ENCODE measurements at regions not wholly inside any gene's neighbourhood (a gene's known extent, or its start where the extent isn't known, plus 50 kb on each side); places are given as distances from the start of the nearest gene placed in this dataset.
"Not testable (repeated sequence)": the region's sequence is repeated elsewhere in the genome, so short reads cannot be mapped to it uniquely, and the experiment has no call there.

DNA sequence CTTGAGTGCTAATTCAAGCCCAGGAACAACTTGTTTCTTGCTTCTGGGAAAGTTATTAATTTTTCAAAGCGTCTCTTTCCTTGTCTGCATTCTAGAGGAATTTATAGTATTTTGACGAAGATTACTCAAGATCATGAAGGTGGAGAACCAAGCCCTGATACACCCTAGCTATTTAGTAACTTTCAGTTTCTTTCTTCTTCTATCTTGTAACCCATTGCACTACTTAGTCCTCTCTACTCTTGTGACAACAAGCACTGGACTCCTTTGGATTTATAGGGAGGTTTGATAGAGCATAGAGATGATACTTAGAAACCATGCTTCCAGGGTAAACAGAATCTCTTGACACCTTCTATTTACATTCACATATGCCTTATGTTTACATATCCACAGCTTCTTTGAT, 203.3 kb upstream of the GRM7 start:
- DNase-seq, result no peak

DNA sequence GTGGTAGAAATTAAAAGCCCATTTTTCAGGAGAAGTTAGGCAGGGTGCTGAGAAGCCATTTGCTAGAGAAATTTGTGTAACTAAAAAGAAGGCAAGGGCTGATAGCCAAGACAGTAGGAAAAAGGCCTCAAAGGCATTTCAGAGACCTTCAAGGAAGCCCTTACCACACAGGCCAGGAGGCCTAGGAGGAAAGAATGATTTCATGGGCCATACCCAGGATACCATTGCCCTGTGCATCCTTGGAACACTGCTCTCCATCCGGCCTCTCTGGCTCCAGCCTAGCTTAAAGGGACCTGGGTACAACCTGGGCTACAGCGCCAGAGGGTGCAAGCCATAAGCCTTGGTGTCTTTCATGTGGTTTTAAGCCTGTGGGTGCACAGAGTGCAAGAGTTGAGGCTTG, 193.6 kb upstream of the GRM7 start:
- DNase-seq, result no peak

DNA sequence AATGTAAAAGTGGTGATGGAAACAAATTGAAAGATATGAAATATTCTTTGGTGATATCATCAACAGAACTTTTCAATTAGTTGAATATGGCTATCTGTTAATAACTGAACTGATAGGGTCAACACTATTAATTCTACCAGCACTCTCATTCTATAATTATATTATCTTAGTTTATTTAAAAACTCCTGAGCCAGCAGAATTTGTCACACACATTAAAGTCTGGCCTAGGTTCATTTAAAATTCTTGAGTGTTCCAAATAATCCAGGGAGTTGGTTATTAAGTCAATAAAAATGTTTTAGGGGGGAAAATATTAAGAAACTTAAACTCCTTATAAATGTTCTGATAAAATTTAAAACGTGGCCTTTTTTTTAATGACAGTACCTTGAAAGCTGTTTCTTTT, 189.6 kb upstream of the GRM7 start:
- DNase-seq, result no peak

DNA sequence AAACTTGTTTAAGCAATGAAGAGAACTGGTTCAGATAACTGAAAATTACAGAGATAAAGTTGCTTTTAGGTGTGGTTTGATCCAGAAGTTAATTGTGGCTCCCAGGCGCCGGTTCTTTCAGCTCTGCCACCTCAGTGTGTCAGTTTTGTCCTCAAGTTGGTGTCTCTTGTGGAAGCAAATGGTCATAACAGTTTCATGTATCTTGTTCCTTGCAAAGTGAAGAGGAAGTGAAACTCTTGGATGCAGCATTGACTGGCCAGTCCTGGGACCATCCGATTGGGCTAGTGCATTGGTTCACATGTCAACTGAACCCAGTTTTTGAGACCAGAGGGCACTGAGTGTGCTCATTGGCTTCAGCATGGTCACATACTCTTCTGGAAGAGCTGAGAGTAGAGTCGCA, 181.4 kb upstream of the GRM7 start:
- no peak for DNase-seq

DNA sequence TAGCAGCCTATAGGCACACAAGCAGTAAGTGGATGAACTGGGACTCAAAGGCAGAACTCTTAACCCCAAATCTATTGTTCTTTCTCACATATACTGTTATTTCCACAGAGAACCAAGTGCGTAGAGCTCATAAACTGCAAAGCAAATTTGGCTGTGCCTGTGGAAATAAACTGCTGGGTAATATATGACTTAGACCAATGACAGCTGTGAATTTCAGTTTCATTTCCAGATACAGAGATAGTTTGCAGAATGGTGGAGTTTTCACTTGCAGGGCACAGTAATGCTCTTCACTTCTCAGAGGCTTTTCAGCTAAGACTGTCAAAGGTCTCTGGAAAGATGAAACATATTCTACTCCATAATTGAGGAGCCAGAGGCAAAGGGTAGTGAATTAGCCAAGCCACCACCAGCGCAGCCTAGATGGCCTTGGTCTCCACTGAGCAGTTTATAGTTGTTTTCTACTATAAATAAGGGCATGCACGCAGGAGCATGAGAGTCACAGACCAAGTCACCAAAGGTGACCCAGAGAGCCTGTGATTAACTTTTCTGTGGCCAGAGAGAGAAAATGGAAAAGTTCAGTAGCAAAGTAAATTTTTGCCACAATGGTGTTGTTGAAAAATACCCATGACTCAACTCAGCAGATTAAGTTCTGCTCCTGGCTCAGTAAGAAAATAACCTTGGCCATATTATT, 180.7 kb upstream of the GRM7 start:
- no peak for DNase-seq

DNA sequence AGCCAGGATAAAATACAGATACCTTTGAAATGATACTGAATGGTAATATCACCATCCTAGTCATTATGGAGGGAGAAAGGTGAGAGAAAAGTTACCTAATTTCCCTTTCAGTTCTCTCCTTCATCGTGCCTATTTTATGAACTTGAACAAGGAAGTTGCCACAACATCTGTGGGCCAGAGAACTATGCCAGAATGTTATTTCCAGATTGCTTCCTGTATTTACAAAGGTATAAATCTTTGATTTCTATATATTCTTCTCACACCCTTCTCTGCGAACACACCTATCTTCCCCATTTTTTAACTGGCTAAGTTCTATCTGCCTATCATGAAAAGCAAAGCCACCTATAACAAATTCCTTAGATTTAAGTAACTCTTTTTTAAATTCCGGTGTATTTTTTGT, 163.6 kb upstream of the GRM7 start:
- no peak for DNase-seq

DNA sequence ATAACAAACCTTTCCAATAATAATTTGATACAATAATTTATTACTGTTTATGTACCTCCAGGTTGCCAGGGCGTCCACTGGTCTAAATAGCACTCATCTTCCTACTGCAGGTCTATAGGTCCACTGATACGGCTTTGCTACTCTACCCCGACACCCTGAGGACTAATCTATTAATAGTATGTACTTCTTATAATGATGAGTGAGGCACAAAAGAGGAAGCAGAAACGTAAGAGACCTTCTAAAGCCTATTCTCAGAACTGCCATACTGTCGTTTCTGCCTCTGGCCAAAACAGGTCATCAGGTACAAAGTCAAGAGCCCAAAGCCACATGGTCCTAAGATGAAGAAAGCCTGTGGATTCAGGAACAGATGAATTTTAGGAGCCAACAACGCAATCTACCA, 163.2 kb upstream of the GRM7 start:
- DNase-seq, result no peak

DNA sequence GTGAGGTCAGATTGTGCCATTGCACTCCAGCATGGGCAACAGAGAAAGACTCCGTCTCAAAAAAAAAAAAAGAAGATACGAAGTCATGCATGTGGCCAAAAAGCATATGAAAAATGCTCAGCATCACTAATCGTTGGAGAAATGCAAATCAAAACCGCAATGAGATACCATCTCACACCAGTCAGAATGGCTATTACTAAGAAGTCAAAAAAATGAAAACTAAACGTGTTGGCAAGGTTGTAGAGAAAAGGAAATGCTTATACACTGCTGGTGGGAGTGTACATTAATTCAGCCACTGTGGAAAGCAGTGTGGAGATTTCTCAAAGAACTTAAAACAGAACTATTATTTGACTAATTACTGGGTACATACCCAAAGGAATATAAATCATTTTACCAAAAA, 156.1 kb upstream of the GRM7 start:
- DNase-seq, result not testable (repeated sequence)

DNA sequence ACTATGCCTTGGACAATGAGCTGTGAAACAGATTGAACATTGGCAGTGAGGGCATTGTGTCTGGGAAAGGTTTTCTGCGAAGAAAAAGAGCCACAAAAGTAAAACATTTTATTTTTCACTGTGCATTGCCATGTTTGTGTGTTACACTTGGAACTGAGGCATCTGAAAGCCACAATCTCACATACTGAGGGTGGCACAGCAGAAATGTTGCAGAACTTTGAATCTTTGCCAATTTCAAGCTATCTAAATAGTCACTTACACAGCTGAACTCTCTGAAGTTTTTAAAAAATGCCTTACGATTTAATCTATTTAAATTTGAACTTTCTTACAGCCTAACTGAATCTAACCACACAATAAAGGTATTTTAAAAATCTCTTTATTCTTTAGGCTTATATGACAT, 154.1 kb upstream of the GRM7 start:
- DNase-seq, result no peak

DNA sequence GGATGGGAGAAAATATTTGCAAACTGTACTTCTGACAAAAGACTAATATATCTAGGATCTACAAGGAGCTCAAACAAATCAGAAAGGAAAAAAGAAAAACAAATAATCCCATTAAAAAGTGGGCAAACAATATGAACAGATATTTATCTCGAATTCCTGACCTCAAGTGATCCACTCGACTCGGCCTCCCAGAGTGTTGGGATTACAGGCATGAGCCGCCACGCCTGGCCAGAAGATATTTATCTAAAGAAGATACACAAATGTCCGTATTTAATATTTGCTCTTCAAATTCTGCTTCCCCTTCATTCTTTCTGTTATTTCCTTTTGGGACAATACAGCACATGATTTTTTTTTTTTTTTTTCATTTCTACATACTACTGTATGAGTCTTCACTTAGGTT, 151.7 kb upstream of the GRM7 start:
- DNase-seq, result no peak

DNA sequence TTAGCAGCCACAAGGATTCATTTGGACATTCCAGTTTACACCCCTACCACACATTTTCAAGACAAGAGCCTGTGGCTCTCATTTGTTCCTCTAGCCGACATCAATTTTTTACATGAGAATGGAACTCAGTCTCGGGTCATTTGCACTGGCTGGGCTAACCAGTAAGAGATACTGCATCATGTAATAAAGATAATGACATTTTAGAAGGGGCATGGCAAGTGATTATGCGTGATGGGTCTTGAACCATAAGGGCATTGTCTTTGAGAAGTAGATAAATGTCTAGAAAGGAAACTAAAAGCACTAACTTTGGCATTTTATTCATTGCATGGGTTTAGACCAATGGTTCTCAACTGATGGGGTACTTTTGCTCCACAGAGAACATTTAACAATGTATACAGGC, 146.0 kb upstream of the GRM7 start:
- no peak for DNase-seq

DNA sequence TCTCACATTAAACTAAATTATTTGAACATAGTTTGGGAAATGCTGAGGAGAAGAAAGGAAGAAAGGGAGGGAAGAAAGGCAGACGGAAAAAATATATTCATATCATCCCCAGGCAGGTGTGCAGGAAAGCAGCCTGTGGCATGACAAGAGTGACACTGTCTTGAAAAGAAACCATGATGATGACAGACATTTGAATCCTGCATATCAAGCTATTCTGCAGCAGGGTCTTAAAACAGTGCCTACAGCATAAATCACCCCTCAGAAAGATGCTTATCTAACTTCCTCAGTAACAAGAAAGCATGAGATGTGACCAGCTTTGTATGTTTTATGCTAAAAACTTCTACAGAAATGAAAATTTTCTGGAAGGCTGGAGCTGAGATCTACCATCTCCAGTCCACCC, 144.5 kb upstream of the GRM7 start:
- no peak for DNase-seq

DNA sequence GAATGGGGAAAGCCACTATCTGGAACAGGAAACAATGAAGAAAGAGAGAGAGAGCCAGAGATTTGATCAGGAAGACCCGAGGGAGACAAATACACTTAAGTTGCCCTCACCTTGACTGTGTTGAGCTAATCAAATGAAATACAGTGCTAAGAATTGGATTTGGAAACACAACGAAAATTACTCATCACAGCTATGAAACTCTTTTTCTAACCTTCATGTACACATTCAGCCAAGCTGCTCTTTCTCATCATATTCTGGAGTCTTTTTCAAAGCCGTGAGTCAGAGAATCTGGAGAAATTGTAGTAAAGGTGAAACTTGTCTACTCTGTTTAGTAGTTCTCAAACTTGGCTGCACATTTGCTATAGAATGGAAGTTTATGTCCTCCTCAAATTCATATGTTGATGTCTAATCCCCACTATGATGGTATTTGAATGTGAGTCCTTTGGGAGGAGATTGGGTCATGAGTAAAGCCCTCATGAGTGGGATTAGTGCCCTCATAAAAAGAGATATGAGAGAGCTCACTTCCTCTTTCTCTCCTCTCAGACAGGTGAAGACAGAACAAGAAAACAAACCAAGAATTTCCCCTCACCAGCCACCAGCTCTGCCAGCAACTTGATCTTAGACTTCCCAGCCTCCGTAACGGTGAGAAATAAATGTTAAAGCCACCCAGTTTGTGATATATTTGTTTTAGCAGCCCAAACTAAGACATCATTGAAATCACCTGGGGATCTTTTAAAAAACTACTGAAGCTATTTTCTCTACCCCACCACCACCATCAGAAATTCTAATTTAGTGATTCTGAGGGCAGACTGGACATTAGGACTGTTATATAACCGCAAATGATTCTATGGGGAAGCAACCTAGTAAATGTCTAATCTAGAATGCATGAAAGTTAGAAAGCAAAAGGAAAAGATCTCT, 143.6 kb upstream of the GRM7 start:
- DNase-seq, result no peak

DNA sequence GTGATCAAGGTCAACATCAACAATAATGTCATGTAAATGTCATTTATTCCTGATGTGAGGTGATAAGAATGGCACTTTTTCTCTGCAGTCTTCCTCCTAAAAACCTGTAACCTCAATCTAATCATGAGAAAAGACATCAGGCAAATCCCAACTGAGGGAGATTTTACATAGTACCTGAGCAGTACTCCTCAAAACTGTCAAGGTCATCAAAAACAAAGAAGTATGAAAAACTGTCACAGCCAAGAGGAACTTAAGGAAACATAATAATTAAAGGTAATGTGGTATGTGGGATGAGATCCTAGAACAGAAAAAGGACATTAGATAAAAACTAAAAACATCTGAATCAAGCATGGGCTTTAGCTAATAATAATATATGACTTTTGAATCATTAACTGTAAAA, 140.9 kb upstream of the GRM7 start:
- DNase-seq, result no peak

DNA sequence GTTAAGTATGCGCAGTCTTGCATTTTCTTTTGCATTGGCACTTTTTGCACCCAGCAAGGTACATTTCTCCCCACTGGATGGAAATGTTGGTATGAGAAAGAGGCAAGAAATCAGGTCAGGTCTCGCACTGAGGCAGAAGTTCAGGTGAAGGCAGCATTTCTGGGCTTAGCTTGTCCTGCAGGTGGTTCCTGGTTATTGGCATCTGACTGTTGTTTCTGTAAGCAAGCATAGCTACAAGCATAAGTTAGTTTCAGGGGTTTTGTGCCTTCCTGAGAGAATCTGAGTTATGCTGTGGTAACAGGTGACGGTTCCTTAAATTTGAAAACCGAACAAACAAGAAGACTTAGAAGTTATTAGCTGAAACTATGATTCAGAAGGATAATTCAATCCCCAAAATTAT, 139.4 kb upstream of the GRM7 start:
- no peak for DNase-seq

DNA sequence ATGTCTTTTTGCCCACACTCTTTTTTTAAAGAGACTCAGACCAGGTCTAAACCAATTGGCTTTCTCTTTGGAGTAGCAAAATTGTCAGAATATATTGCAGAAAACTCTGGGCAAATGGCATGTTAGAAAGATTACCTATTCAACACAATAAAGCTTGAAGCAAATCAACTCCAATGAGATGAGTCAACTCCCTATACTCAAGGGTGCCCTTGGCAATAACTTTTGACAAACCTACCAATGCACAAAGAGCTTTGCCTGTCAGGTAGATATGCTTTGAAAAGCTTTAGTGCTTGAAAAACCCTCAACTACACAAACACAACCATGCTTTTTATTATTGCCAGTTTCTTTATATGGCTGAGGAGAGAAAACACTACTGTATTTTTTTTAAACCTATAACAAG, 137.7 kb upstream of the GRM7 start:
- no peak for DNase-seq

DNA sequence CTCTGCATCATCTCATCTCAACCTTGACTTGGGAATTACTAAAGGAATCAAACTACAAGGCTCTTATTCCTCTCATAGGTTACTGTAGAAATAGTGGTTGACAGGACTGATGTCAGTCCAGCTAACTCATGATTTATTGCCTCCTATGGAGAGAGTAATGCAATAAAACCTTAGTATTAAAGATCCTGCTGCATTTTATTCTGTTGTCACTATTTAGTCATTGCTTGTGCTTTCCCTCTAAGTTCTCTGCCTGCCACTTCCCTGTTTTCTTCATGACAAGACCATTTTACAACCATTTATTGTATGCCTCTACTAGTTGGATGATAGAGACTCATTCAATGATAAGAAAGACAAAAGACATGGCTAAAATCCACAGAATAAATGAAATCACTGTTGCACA, 134.1 kb upstream of the GRM7 start:
- DNase-seq, result no peak

DNA sequence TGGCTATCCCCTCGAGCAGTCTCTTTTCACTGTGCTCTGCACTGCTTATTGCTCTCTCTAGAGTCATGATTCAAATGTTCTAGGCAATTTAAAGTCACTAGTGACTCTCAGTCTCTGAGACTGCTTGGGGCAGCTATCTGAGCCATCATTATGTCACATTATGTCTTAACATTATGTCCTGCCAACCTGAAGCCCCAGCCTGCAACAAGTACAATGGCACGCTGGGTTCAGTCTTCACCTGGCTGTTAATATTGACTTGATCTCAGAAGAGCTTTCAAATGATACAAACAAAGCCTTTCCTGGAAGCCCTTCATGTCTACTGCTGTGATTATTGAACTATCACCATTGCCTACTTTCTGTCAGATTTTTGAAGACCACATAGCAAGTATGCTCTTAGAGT, 128.1 kb upstream of the GRM7 start:
- DNase-seq, result no peak

DNA sequence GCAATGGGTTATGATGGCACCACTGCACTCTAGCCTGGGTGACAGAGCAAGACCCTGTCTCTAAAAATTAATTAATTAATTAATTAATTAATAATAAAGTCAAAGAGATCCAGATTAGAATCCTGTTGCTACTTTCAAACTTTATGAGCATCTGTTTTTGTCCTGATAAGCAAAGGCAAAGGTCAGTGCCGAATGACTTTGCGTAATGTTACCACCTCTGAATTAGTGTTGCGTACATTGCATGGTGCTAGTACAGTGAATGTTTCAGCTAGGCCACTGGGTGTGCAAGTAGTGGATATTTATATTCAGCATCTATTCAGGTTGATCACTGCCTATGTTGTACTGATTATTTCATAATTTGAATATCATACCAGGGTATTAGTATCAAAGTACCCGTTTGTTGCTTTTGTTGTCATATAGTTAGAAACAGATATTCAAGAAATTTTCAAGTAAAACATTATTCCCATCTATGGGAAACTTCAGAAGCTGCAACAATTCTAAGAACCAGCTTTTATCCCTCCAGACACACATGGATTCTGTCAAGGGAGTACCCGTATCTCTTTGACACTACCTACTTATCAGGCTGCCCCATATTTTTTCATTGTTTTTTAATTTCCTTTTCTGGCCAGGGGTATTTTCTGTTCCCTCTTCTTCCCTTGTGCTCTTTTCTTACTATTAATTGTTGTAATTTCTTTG, 127.1 kb upstream of the GRM7 start:
- DNase-seq, result no peak

DNA sequence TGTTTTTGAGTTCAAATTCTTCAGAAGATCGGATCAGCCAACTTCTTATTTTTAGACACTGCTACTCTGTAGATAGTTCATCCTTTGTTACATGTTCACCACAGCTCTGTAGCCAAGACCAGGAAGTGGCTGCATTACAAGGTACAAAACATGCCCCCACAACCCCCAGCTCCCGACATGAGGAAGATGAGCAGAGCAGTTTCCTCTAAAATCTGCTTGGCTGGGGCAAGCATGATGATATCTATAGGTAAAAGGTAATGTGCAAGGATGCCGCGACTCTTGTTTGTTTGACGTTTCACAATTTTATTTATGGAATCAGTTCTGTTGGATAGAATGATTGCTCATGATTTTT, 126.5 kb upstream of the GRM7 start:
- no peak for DNase-seq

DNA sequence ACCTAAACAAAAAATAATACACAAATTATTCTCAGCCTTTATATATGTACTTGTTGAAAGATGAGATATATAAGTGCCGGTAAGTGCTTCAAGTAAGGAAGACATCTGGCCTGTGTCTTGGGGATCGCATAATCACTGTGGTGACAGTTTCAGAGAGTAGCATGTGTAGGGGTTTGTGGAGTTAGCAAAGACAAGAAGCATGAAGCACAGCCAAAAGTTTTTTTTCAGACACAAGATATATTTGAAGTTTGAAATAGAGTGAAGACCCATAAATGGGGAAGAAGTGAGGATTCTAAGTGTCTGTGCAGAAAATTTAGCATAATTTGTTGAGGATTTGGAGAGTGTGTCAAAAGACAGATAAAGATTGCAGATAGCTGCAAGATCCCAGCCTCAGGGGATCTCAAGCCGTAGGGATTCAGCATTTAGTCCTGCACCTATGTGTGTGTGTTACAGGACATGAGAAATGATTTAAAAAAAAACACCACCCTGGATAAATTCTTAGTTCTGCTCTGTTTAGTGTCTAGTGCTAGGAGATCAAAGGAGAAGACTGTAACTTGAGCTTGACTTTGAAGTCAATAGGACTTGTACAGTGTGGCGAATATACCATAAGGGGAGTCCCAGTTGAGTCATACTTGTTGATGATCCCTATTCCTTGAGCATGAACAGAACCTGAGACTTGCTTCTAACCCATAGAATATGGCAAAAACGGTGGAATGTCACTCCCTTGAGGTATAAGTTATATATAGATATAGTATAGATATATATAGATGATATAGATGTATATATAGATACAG, 123.9 kb upstream of the GRM7 start:
- no peak for DNase-seq

DNA sequence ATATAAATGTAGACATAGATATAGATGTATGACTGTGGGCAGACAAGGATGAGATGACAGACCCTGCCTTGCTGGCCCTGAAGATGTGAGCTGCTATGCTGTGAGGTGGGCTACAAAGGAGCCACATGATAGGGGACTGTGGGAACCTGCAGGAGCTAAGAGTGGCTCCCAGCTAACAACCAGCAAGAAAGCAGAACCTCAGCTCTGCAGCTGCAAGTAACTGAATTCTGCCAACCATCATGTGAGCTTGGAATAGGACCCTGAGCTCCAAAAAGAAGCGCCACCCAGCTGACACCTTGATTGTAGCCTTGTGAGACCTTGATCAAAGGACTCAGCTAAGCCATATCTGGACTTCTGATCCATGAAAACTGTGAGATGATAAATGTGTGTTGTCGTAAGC, 123.3 kb upstream of the GRM7 start:
- DNase-seq, result no peak

DNA sequence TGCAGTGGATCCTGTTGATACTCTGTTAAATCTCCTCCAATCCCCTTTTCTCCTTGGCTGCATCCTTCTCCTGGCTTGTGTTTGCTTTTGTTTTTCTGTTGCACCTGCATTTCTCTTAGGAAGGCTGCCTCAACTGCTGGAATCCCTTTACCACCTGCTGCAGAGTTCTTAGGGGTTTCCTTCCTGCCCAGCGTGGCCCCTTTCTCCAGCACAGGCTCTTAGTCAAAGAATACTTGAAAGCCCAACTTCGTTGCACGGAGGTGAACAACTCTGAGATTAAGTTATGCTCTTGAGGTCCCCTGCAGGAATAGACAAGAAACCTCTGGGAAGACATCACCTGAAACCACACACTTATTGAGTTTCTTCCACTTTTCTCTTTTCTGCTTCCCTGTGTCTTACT, 121.6 kb upstream of the GRM7 start:
- no peak for DNase-seq
